ENCODE measurements at regions not wholly inside any gene's neighbourhood (a gene's known extent, or its start where the extent isn't known, plus 50 kb on each side); places are given as distances from the start of the nearest gene placed in this dataset.

- TF ChIP-seq CTCF (conservative IDR thresholded peaks at IDR 0.05) (no peak), EZH2 (IDR thresholded peaks at IDR 0.05; ENCODE audit: low read depth) (no peak)
Measured at GRCh38 chr11:111438846-111439520, 59.9 kb upstream of the POU2AF1 start.

Measured in PC-9 (cell line).